ENCODE measurements at regions not wholly inside any gene's neighbourhood (a gene's known extent, or its start where the extent isn't known, plus 50 kb on each side); places are given as distances from the start of the nearest gene placed in this dataset.

DNA sequence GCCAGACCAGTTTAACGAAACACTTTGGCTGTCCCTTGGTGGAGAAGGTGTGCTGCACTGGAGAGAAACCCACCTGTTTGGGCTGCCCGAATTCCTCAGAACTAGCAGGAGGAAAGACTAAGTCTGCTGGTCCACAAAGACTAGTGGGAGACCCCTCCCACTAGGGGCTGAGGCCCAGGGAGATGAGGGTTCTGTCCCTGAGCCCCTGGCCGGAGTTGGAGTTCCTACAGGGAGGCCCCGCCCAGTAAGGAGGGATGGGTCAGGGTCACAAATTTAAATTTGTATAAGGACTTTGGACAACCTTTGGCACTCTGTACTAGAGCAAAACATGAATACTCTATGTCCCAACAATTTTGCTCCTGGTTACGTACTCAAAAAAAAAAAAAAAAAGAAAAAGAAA is 200.8 kb upstream of the C11orf87 start (continued):
- TF ChIP-seq, protein P1, sequence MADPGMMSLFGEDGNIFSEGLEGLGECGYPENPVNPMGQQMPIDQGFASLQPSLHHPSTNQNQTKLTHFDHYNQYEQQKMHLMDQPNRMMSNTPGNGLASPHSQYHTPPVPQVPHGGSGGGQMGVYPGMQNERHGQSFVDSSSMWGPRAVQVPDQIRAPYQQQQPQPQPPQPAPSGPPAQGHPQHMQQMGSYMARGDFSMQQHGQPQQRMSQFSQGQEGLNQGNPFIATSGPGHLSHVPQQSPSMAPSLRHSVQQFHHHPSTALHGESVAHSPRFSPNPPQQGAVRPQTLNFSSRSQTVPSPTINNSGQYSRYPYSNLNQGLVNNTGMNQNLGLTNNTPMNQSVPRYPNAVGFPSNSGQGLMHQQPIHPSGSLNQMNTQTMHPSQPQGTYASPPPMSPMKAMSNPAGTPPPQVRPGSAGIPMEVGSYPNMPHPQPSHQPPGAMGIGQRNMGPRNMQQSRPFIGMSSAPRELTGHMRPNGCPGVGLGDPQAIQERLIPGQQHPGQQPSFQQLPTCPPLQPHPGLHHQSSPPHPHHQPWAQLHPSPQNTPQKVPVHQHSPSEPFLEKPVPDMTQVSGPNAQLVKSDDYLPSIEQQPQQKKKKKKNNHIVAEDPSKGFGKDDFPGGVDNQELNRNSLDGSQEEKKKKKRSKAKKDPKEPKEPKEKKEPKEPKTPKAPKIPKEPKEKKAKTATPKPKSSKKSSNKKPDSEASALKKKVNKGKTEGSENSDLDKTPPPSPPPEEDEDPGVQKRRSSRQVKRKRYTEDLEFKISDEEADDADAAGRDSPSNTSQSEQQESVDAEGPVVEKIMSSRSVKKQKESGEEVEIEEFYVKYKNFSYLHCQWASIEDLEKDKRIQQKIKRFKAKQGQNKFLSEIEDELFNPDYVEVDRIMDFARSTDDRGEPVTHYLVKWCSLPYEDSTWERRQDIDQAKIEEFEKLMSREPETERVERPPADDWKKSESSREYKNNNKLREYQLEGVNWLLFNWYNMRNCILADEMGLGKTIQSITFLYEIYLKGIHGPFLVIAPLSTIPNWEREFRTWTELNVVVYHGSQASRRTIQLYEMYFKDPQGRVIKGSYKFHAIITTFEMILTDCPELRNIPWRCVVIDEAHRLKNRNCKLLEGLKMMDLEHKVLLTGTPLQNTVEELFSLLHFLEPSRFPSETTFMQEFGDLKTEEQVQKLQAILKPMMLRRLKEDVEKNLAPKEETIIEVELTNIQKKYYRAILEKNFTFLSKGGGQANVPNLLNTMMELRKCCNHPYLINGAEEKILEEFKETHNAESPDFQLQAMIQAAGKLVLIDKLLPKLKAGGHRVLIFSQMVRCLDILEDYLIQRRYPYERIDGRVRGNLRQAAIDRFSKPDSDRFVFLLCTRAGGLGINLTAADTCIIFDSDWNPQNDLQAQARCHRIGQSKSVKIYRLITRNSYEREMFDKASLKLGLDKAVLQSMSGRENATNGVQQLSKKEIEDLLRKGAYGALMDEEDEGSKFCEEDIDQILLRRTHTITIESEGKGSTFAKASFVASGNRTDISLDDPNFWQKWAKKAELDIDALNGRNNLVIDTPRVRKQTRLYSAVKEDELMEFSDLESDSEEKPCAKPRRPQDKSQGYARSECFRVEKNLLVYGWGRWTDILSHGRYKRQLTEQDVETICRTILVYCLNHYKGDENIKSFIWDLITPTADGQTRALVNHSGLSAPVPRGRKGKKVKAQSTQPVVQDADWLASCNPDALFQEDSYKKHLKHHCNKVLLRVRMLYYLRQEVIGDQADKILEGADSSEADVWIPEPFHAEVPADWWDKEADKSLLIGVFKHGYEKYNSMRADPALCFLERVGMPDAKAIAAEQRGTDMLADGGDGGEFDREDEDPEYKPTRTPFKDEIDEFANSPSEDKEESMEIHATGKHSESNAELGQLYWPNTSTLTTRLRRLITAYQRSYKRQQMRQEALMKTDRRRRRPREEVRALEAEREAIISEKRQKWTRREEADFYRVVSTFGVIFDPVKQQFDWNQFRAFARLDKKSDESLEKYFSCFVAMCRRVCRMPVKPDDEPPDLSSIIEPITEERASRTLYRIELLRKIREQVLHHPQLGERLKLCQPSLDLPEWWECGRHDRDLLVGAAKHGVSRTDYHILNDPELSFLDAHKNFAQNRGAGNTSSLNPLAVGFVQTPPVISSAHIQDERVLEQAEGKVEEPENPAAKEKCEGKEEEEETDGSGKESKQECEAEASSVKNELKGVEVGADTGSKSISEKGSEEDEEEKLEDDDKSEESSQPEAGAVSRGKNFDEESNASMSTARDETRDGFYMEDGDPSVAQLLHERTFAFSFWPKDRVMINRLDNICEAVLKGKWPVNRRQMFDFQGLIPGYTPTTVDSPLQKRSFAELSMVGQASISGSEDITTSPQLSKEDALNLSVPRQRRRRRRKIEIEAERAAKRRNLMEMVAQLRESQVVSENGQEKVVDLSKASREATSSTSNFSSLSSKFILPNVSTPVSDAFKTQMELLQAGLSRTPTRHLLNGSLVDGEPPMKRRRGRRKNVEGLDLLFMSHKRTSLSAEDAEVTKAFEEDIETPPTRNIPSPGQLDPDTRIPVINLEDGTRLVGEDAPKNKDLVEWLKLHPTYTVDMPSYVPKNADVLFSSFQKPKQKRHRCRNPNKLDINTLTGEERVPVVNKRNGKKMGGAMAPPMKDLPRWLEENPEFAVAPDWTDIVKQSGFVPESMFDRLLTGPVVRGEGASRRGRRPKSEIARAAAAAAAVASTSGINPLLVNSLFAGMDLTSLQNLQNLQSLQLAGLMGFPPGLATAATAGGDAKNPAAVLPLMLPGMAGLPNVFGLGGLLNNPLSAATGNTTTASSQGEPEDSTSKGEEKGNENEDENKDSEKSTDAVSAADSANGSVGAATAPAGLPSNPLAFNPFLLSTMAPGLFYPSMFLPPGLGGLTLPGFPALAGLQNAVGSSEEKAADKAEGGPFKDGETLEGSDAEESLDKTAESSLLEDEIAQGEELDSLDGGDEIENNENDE (IDR thresholded peaks at IDR 0.05; ENCODE audit: insufficient replicate concordance, low read length), result no peak
- TF ChIP-seq RXRA (IDR thresholded peaks at IDR 0.05; ENCODE audit: insufficient read depth, low read depth, low read length) (no peak), BACH1 (IDR thresholded peaks at IDR 0.05; ENCODE audit: low read length) (no peak), HDAC6 (IDR thresholded peaks at IDR 0.05; ENCODE audit: low read depth, low read length) (no peak), EGR1 (IDR thresholded peaks at IDR 0.05; ENCODE audit: borderline replicate concordance, low read depth, low read length) (no peak), NRF1 (IDR thresholded peaks at IDR 0.05; ENCODE audit: low read depth, low read length) (no peak), ASH2L (IDR thresholded peaks at IDR 0.05; ENCODE audit: low read length) (no peak), RFX5 (IDR thresholded peaks at IDR 0.05; ENCODE audit: borderline replicate concordance, low read depth, low read length) (no peak), CREB1 (IDR thresholded peaks at IDR 0.05) (no peak), TAF7 (optimal IDR thresholded peaks at IDR 0.05; ENCODE audit: borderline replicate concordance, low read depth, low read length) (no peak)
- TF ChIP-seq, protein P2, sequence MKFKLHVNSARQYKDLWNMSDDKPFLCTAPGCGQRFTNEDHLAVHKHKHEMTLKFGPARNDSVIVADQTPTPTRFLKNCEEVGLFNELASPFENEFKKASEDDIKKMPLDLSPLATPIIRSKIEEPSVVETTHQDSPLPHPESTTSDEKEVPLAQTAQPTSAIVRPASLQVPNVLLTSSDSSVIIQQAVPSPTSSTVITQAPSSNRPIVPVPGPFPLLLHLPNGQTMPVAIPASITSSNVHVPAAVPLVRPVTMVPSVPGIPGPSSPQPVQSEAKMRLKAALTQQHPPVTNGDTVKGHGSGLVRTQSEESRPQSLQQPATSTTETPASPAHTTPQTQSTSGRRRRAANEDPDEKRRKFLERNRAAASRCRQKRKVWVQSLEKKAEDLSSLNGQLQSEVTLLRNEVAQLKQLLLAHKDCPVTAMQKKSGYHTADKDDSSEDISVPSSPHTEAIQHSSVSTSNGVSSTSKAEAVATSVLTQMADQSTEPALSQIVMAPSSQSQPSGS (IDR thresholded peaks at IDR 0.05; ENCODE audit: low read length), result no peak
